ENCODE measurements at regions not wholly inside any gene's neighbourhood (a gene's known extent, or its start where the extent isn't known, plus 50 kb on each side); places are given as distances from the start of the nearest gene placed in this dataset.

GRCh38 chrX:125210146-125210545, 109.5 kb upstream of the TEX13C start:
- H3K27ac ChIP-seq (ENCODE audit: low read depth, low read length) = no peak overlapping the region
- no peak for TF ChIP-seq TAF7 (optimal IDR thresholded peaks at IDR 0.05; ENCODE audit: borderline replicate concordance, low read depth, low read length)
- TF ChIP-seq TEAD4 (IDR thresholded peaks at IDR 0.05; ENCODE audit: low read depth, low read length) = peak; percentile 94
- 0 out of 2 replicates have a peak, but pooled peaks have one; percentile 35 for TF ChIP-seq SP1 (IDR thresholded peaks at IDR 0.05; ENCODE audit: low read depth, low read length)
- no peak for TF ChIP-seq ZNF274 (IDR thresholded peaks at IDR 0.05; ENCODE audit: borderline replicate concordance, extremely low read depth, low read length)
- 0 out of 2 replicates have a peak, but pooled peaks have one; percentile 4 for TF ChIP-seq CEBPB (IDR thresholded peaks at IDR 0.05; ENCODE audit: low read depth, low read length)
- H3K79me1 ChIP-seq (ENCODE audit: low read depth, low read length) = no peaks in the 10 kb centered on the region
- H3K4me2 ChIP-seq (ENCODE audit: insufficient read depth in 1 of 2, low read depth in 2 of 2, low read length in 2 of 2) = 0 out of 4 replicates have a peak overlapping the region, but pooled peaks of 1 of the 2 experiments have one; percentile 2
- H3K4me3 ChIP-seq (ENCODE audit: extremely low read depth in 1 of 4, insufficient read depth in 2 of 4, low read depth in 3 of 4, low read length in 4 of 4) = no peak overlapping the region
- DNase-seq (ENCODE audit: low read depth in 1 of 2, low spot score in 2 of 2) = no peak
- no peaks in the 10 kb centered on the region for H3K9me3 ChIP-seq (ENCODE audit: insufficient read depth in 2 of 2, low read depth in 1 of 2, low read length in 1 of 2)
- H3K23ac ChIP-seq (ENCODE audit: insufficient read length) = no peak overlapping the region
- no peaks in the 10 kb centered on the region; the same call in 1 of the 2 replicates for H3K23me2 ChIP-seq (ENCODE audit: low read depth, low read length)
- H4K8ac ChIP-seq (ENCODE audit: extremely low read depth, insufficient read depth, low read length) = no peak overlapping the region
- FAIRE-seq = peak; percentile 97
- H3K27me3 ChIP-seq (replicated peaks in 1 of 4; ENCODE audit: control insufficient read depth in 3 of 4, extremely low read depth in 1 of 4, insufficient read depth in 3 of 4, low read length in 3 of 4) = no peaks in the 10 kb centered on the region
- H4K5ac ChIP-seq (ENCODE audit: insufficient read length, low read depth, low read length) = no peak overlapping the region
- no peaks in the 10 kb centered on the region for H4K20me1 ChIP-seq (replicated peaks in 1 of 2; ENCODE audit: control insufficient read depth in 1 of 2, insufficient read depth in 2 of 2, low read length in 2 of 2)
- H2BK20ac ChIP-seq (ENCODE audit: low read length) = no peak overlapping the region
- no peak overlapping the region for H2BK15ac ChIP-seq (ENCODE audit: low read length)
- H3K4me1 ChIP-seq (replicated peaks in 1 of 4; ENCODE audit: control insufficient read depth in 3 of 4, insufficient read depth in 4 of 4, low read length in 3 of 4) = peaks cover 0 to 2% (median 0%) of the 10 kb centered on the region in 4 experiments; a peak in 1 of 7 replicates
- CTCF ChIA-PET (ENCODE audit: partially characterized antibody) = interaction anchor here (1.2 kb wide), 1 partner anchor 78 kb away, joined by 9 read pairs; no protein-coding TSS in a partner anchor
- H3K36me3 ChIP-seq (ENCODE audit: control insufficient read depth in 2 of 4, insufficient read depth in 4 of 4, low read length in 3 of 4) = no peaks in the 10 kb centered on the region
- H3K9ac ChIP-seq (replicated peaks in 1 of 4; ENCODE audit: extremely low read depth in 1 of 4, low read depth in 3 of 4, low read length in 3 of 4) = no peak overlapping the region
- no peak overlapping the region for H2AK5ac ChIP-seq (ENCODE audit: low read depth, low read length)
- no peak overlapping the region for H2BK120ac ChIP-seq (replicated peaks; ENCODE audit: low read depth, low read length)
- WGBS, 2 experiments (ENCODE audit: extremely low coverage in 1 of 2, insufficient coverage in 1 of 2, insufficient read length in 1 of 2, insufficient replicate concordance in 2 of 2, low coverage in 1 of 2, low lambda C conversion rate in 2 of 2, missing lambda C conversion rate in 1 of 2) = 0% methylated on average over 1 of the region's 1 CpG; no CpG with 5 or more reads in 1 of the 2 experiments
- H2BK12ac ChIP-seq (ENCODE audit: low read depth, low read length) = no peak overlapping the region
- H3K14ac ChIP-seq (ENCODE audit: insufficient read length) = no peak overlapping the region
- POLR2A ChIA-PET (ENCODE audit: partially characterized antibody) = no interaction called here
- no peak overlapping the region for H2AFZ ChIP-seq (ENCODE audit: low read length)
- no peak overlapping the region for H3K4ac ChIP-seq (replicated peaks; ENCODE audit: insufficient read length, low read depth, low read length)
- H2BK5ac ChIP-seq (ENCODE audit: low read depth, low read length) = no peak overlapping the region
- no peak overlapping the region for H3K18ac ChIP-seq (ENCODE audit: extremely low read depth, low read length)
- H3K56ac ChIP-seq (replicated peaks; ENCODE audit: insufficient read length, low read depth, low read length) = no peak overlapping the region
- no peaks in the 10 kb centered on the region for H3K79me2 ChIP-seq (ENCODE audit: control insufficient read depth in 1 of 2, insufficient read depth in 2 of 2, low read length in 2 of 2)
- no peak overlapping the region for H4K91ac ChIP-seq (replicated peaks; ENCODE audit: insufficient read length, low read length)

Measured in H1 (cell line).